Endothelial cell of umbilical vein (primary cell): ENCODE measurements at regions not wholly inside any gene's neighbourhood (a gene's known extent, or its start where the extent isn't known, plus 50 kb on each side); places are given as distances from the start of the nearest gene placed in this dataset.

Source experiments
- BruUV-seq: library from RNA; stranded (reverse); fragments of 400-500 nt; replicated peaks from 2 replicates; lab custom pipeline; 2021; lab: Mats Ljungman, UMichigan
- CTCF ChIA-PET: fragments of 300-600, 350-600 bp; sonication (Branson Sonifier 250); formaldehyde crosslinking; loops from one replicate; lab custom pipeline; 2021; ENCODE audit warnings: antibody characterized with exemption, inconsistent platforms; lab: Charles Lee
- POLR2A ChIA-PET: fragments of 300-600, 350-600 bp; sonication (Branson Sonifier 250); formaldehyde crosslinking; loops from one replicate; lab custom pipeline; 2021; ENCODE audit warnings: antibody characterized with exemption, inconsistent platforms; lab: Charles Lee
- DNase-seq: peaks from one replicate; pipeline ENCODE4 v3.0.0-alpha.2; 2011; ENCODE audit warnings: low read depth, low spot score
- FAIRE-seq: peaks from 2 replicates; lab custom pipeline; 2011; peaks lifted over from hg19 to GRCh38; lab: Jason Lieb, UNC
- H2AFZ ChIP-seq: 2 replicates; pipeline ENCODE4 v1.6.0; 2012; ENCODE audit warnings: low read depth, low read length, control low read depth, inconsistent platforms
- H3K27ac ChIP-seq: 2 replicates; pipeline ENCODE4 v1.5.1; 2011; ENCODE audit warnings: low read depth, mild to moderate bottlenecking, control low read depth, low read length, moderate library complexity; ENCODE audit not compliant: insufficient read depth
- H3K27me3 ChIP-seq, 2 experiments: 2 replicates each; pipeline versions ENCODE4 v1.6.0 to v1.6.1; 2011; ENCODE audit warnings: low read length in 2 of 2, mixed read lengths in 1 of 2; ENCODE audit not compliant: control insufficient read depth in 2 of 2, insufficient read depth in 2 of 2
- H3K36me3 ChIP-seq, 2 experiments: 2 replicates in 1 of 2; 3 replicates in 1 of 2; pipeline ENCODE4 v1.5.1; 2011; ENCODE audit warnings: low read length in 2 of 2, mild to moderate bottlenecking in 1 of 2, moderate library complexity in 1 of 2; ENCODE audit not compliant: control insufficient read depth in 2 of 2, insufficient read depth in 2 of 2; ENCODE audit errors: extremely low read depth in 1 of 2
- H3K4me1 ChIP-seq: 3 replicates; pipeline ENCODE4 v1.5.1; 2011; ENCODE audit warnings: mild to moderate bottlenecking, low read length; ENCODE audit not compliant: control insufficient read depth, insufficient read depth; ENCODE audit errors: extremely low read depth
- H3K4me2 ChIP-seq: 2 replicates; pipeline ENCODE4 v1.6.1; 2011; ENCODE audit warnings: low read length, control low read depth, mixed read lengths; ENCODE audit not compliant: insufficient read depth
- H3K4me3 ChIP-seq, 3 experiments: fragments of 200-600 bp in 1 of 3; sonication (generic), shearing (Covaris generic) in 1 of 3; replicated peaks in 1 of 3; 2 replicates each; pipeline ENCODE4 v1.5.1; 2011 to 2016; ENCODE audit warnings: control low read depth in 3 of 3, low read length in 3 of 3, mild to moderate bottlenecking in 2 of 3, inconsistent platforms in 1 of 3, low read depth in 1 of 3, moderate library complexity in 1 of 3; ENCODE audit not compliant: insufficient read depth in 1 of 3
- H3K79me2 ChIP-seq: 2 replicates; pipeline ENCODE4 v1.6.0; 2012; ENCODE audit warnings: low read length, inconsistent platforms; ENCODE audit not compliant: control insufficient read depth, insufficient read depth
- H3K9ac ChIP-seq: replicated peaks from 2 replicates; pipeline ENCODE3; 2011; ENCODE audit warnings: low read length, control low read depth; ENCODE audit not compliant: insufficient read depth; ENCODE audit errors: extremely low read depth
- H3K9me1 ChIP-seq: replicated peaks from 3 replicates; pipeline ENCODE4 v1.6.0; 2011; ENCODE audit warnings: mild to moderate bottlenecking, low read length; ENCODE audit not compliant: control insufficient read depth, insufficient read depth; ENCODE audit errors: extremely low read depth
- H3K9me3 ChIP-seq: replicated peaks from 2 replicates; pipeline ENCODE4 v1.5.1; 2012; ENCODE audit warnings: low read length, inconsistent platforms; ENCODE audit not compliant: control insufficient read depth, insufficient read depth
- H4K20me1 ChIP-seq: replicated peaks from 2 replicates; pipeline ENCODE3; 2011; ENCODE audit warnings: mild to moderate bottlenecking, low read length; ENCODE audit not compliant: control insufficient read depth, insufficient read depth; ENCODE audit errors: extremely low read depth
- EZH2 ChIP-seq: IDR thresholded peaks from 2 replicates; pipeline ENCODE4 v1.6.1; 2012; ENCODE audit warnings: borderline replicate concordance, low read depth, mild to moderate bottlenecking, moderate library complexity, low read length, inconsistent platforms; ENCODE audit not compliant: severe bottlenecking
- FOS ChIP-seq: IDR thresholded peaks from 2 replicates; pipeline ENCODE4 v1.6.1; 2011; ENCODE audit warnings: mild to moderate bottlenecking, low read length, moderate library complexity, borderline replicate concordance; ENCODE audit not compliant: insufficient read depth
- GATA2 ChIP-seq: IDR thresholded peaks from 2 replicates; pipeline ENCODE4 v1.7.0; 2011; ENCODE audit warnings: low read depth, mild to moderate bottlenecking, moderate library complexity, mixed read lengths, low read length; ENCODE audit not compliant: insufficient read length, insufficient read depth
- JUN ChIP-seq: IDR thresholded peaks from 2 replicates; pipeline ENCODE4 v1.6.1; 2011; ENCODE audit warnings: borderline replicate concordance, low read depth; ENCODE audit not compliant: insufficient read length, insufficient read depth
- MYC ChIP-seq: IDR thresholded peaks from one replicate; pipeline ENCODE4 v1.6.1; 2011; ENCODE audit warnings: mild to moderate bottlenecking, low read depth, low read length
- POLR2A ChIP-seq: IDR thresholded peaks from 2 replicates; pipeline ENCODE4 v1.6.1; 2012; ENCODE audit warnings: low read depth, mild to moderate bottlenecking, control low read depth, low read length
- POLR2AphosphoS5 ChIP-seq: IDR thresholded peaks from 2 replicates; pipeline ENCODE4 v1.6.1; 2012; ENCODE audit warnings: low read depth, mild to moderate bottlenecking, control low read depth, low read length, moderate library complexity; ENCODE audit not compliant: insufficient read depth
- dilution Hi-C: fragments of 300-500 bp; cut with MboI; formaldehyde crosslinking; loops from one replicate; pipeline ENCODE4 v1.15.0; 2019; ENCODE audit warnings: low sequenced_read_pairs; ENCODE audit not compliant: extremely low pct_ligation_motif_present
- intact Hi-C: fragments of 100-400 bp; cut with micrococcal nuclease; formaldehyde crosslinking; loops from one replicate; pipeline ENCODE4 v1.10.0; 2022
- TF ChIP-seq, protein P1 (sequence below): IDR thresholded peaks from 2 replicates; pipeline ENCODE4 v1.6.1; 2011; ENCODE audit not compliant: insufficient read depth, insufficient read length
- TF ChIP-seq, protein P2 (sequence below), 2 donors: IDR thresholded peaks; 1 replicate in 1 of 2; 2 replicates in 1 of 2; pipeline ENCODE4 v1.5.1; 2011; ENCODE audit warnings: low read length in 2 of 2, mild to moderate bottlenecking in 2 of 2, moderate library complexity in 2 of 2, control low read depth in 1 of 2, inconsistent platforms in 1 of 2, low read depth in 1 of 2; ENCODE audit not compliant: insufficient read depth in 1 of 2; ENCODE audit errors: extremely low read depth in 1 of 2

GRCh38 chrX:114165537-114165936 is 418.3 kb upstream of the HTR2C start:
- Histone ChIP-seq H3K27ac (no peak overlapping the region), H3K4me2 (no peak overlapping the region), H2AFZ (no peak overlapping the region), H3K9me1 (no peaks in the 10 kb centered on the region), H3K36me3 (no peaks in the 10 kb centered on the region), H3K9me3 (no peaks in the 10 kb centered on the region), H4K20me1 (no peaks in the 10 kb centered on the region), H3K4me1 (no peaks in the 10 kb centered on the region), H3K9ac (no peak overlapping the region), H3K27me3 (no peaks in the 10 kb centered on the region), H3K79me2 (no peaks in the 10 kb centered on the region), H3K4me3 (no peak overlapping the region)
- no TSS peak for BruUV-seq
- DNase-seq (no peak), FAIRE-seq (no peak)
- intact Hi-C loops (no loop called here), dilution Hi-C loops (no loop called here)
- TF ChIP-seq GATA2, result no peak
- TF ChIP-seq, protein P1, sequence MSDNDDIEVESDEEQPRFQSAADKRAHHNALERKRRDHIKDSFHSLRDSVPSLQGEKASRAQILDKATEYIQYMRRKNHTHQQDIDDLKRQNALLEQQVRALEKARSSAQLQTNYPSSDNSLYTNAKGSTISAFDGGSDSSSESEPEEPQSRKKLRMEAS, result no peak
- TF ChIP-seq JUN, result no peak
- TF ChIP-seq, protein P2, sequence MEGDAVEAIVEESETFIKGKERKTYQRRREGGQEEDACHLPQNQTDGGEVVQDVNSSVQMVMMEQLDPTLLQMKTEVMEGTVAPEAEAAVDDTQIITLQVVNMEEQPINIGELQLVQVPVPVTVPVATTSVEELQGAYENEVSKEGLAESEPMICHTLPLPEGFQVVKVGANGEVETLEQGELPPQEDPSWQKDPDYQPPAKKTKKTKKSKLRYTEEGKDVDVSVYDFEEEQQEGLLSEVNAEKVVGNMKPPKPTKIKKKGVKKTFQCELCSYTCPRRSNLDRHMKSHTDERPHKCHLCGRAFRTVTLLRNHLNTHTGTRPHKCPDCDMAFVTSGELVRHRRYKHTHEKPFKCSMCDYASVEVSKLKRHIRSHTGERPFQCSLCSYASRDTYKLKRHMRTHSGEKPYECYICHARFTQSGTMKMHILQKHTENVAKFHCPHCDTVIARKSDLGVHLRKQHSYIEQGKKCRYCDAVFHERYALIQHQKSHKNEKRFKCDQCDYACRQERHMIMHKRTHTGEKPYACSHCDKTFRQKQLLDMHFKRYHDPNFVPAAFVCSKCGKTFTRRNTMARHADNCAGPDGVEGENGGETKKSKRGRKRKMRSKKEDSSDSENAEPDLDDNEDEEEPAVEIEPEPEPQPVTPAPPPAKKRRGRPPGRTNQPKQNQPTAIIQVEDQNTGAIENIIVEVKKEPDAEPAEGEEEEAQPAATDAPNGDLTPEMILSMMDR (IDR thresholded peaks at IDR 0.05; ENCODE audit: extremely low read depth in 1 of 2, insufficient read depth in 1 of 2, low read depth in 1 of 2, low read length in 2 of 2), result no peak
- TF ChIP-seq MYC, result no peak
- no peak for TF ChIP-seq EZH2
- TF ChIP-seq FOS, result no peak
- TF ChIP-seq POLR2AphosphoS5, result no peak
- no peak for TF ChIP-seq POLR2A
- CTCF ChIA-PET, result no interaction called here
- POLR2A ChIA-PET, result no interaction called here
